Upper lobe of left lung (tissue), 4 donors: ENCODE measurements at regions not wholly inside any gene's neighbourhood (a gene's known extent, or its start where the extent isn't known, plus 50 kb on each side); places are given as distances from the start of the nearest gene placed in this dataset.

ENCODE experiments used
- EP300 ChIP-seq, 4 donors: sonication (generic); formaldehyde crosslinking; IDR thresholded peaks; one replicate each; pipeline ENCODE4 v1.5.1; 2017; ENCODE audit warnings: antibody characterized with exemption in 4 of 4, control low read depth in 2 of 4
- TF ChIP-seq, protein P1 (sequence below), 6 experiments: fragments of 450-650 bp in 4 of 6; fragments of 200-600 bp in 2 of 6; sonication (generic) in 2 of 6; IDR thresholded peaks; one replicate each; pipeline ENCODE4 v1.5.1; 2016 to 2019; ENCODE audit warnings: antibody characterized with exemption in 6 of 6

DNA sequence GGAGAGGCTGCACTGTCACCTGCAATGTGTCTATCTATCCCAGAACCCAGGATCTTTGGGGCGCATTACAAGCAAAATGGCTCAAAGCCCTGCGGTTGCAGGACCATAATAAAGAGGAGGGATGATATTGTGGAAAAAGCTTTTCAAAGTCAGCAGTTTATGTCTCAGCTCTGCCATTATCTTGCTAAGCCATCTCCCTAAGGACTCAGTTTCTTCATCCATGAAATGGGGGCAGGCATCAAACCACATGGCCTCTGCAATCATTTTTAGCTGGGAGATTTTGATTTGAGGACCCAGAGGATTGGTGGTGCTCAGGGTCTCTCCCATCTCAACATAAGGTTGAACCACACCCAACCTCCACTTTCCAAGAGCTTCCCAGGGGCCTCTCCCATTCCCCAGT lies 513.8 kb downstream of the MIAT start:
- TF ChIP-seq, protein P1, sequence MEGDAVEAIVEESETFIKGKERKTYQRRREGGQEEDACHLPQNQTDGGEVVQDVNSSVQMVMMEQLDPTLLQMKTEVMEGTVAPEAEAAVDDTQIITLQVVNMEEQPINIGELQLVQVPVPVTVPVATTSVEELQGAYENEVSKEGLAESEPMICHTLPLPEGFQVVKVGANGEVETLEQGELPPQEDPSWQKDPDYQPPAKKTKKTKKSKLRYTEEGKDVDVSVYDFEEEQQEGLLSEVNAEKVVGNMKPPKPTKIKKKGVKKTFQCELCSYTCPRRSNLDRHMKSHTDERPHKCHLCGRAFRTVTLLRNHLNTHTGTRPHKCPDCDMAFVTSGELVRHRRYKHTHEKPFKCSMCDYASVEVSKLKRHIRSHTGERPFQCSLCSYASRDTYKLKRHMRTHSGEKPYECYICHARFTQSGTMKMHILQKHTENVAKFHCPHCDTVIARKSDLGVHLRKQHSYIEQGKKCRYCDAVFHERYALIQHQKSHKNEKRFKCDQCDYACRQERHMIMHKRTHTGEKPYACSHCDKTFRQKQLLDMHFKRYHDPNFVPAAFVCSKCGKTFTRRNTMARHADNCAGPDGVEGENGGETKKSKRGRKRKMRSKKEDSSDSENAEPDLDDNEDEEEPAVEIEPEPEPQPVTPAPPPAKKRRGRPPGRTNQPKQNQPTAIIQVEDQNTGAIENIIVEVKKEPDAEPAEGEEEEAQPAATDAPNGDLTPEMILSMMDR (IDR thresholded peaks at IDR 0.05), result no peak
- TF ChIP-seq EP300 (IDR thresholded peaks at IDR 0.05), result no peak
